Motor neuron (in vitro differentiated cells): ENCODE measurements at regions not wholly inside any gene's neighbourhood (a gene's known extent, or its start where the extent isn't known, plus 50 kb on each side); places are given as distances from the start of the nearest gene placed in this dataset.
"Not testable (repeated sequence)": the region's sequence is repeated elsewhere in the genome, so short reads cannot be mapped to it uniquely, and the experiment has no call there.

ENCODE experiments used
- ATAC-seq, 8 experiments: fragments of 200-7000 bp; cut with Tn5 transposase; replicated peaks in 6 of 8; 2 replicates each; pipeline ENCODE4 v1.8.0; 2021; ENCODE audit warnings: mild to moderate bottlenecking in 8 of 8, moderate library complexity in 8 of 8
- H3K27ac ChIP-seq, 2 donors: fragments of 250-450 bp; sonication (Bioruptor Pico); 2 replicates each; pipeline ENCODE4 v1.9.0; 2021; ENCODE audit warnings: antibody characterized with exemption in 2 of 2, mild to moderate bottlenecking in 2 of 2, moderate library complexity in 1 of 2
- H3K4me1 ChIP-seq, 2 donors: fragments of 250-450 bp; sonication (Bioruptor Pico); replicated peaks in 1 of 2; 2 replicates each; pipeline ENCODE4 v1.6.1; 2021; ENCODE audit warnings: antibody characterized with exemption in 2 of 2, mild to moderate bottlenecking in 2 of 2, moderate library complexity in 1 of 2
- H3K4me3 ChIP-seq, 5 donors: fragments of 250-450 bp; sonication (Bioruptor Pico); 2 replicates each; pipeline ENCODE4 v1.9.0; 2021; ENCODE audit warnings: antibody characterized with exemption in 5 of 5, mild to moderate bottlenecking in 5 of 5, moderate library complexity in 4 of 5
- WGBS, 10 experiments: fragments of 450-650 bp; shearing (Covaris generic); methylation state at CpG; one replicate each; pipeline ENCODE4 v1.0.0; 2022; 5-methylcytosine and 5-hydroxymethylcytosine counted together
- in situ Hi-C, 9 experiments: fragments of 400-800 bp; cut with MboI; loops; one replicate each; pipeline ENCODE4 v1.15.0; 2021; ENCODE audit warnings: low sequenced_read_pairs in 9 of 9, low pct_unique_long_range_greater_than_20kb in 2 of 9; ENCODE audit not compliant: unreplicated experiment in 9 of 9

- in situ Hi-C loops = no loop called here
- ATAC-seq = no peak
- no peak overlapping the region for H3K4me3 ChIP-seq
- H3K27ac ChIP-seq = no peak overlapping the region
- H3K4me1 ChIP-seq = no peaks in the 10 kb centered on the region
- WGBS, 10 experiments = 56 to 100% (median 92%) methylated on average over 1 to 2 of the region's 2 CpGs; no CpG with 5 or more reads in 1 of the 10 experiments
Measured at GRCh38 chr13:24563087-24563486, 50.5 kb upstream of the PARP4 start.

GRCh38 chr13:24563971-24564370, 51.4 kb upstream of the PARP4 start:
- peak; percentile 59 to 96 (median 76) for ATAC-seq
- WGBS, 10 experiments = 0 to 71% (median 60%) methylated on average over 1 of the region's 1 CpG; no CpG with 5 or more reads in 7 of the 10 experiments
- H3K27ac ChIP-seq, H3K4me3 ChIP-seq, in situ Hi-C loops, H3K4me1 ChIP-seq: not testable (repeated sequence)

- Histone ChIP-seq H3K4me3 (no peak overlapping the region), H3K27ac (no peak overlapping the region), H3K4me1 (no peaks in the 10 kb centered on the region)
- ATAC-seq = no peak
- in situ Hi-C loops = no loop called here
- WGBS, 10 experiments = 56 to 100% (median 87%) methylated on average over 1 to 4 of the region's 4 CpGs
Measured at GRCh38 chr13:24564881-24565280, 52.3 kb upstream of the PARP4 start.

GRCh38 chr13:24567593-24567992, 55.0 kb upstream of the PARP4 start:
- in situ Hi-C loops = not testable (repeated sequence)
- 21 to 100% (median 83%) methylated on average over 1 to 3 of the region's 3 CpGs; no CpG with 5 or more reads in 1 of the 10 experiments for WGBS, 10 experiments

GRCh38 chr13:24574847-24575246, 62.3 kb upstream of the PARP4 start:
- no peak overlapping the region for H3K27ac ChIP-seq
- no peaks in the 10 kb centered on the region for H3K4me1 ChIP-seq
- 0 to 78% (median 60%) methylated on average over 1 of the region's 1 CpG; no CpG with 5 or more reads in 3 of the 10 experiments for WGBS, 10 experiments
- H3K4me3 ChIP-seq = no peak overlapping the region
- in situ Hi-C loops = loop anchor here in 1 of 9 experiments (10.0 kb wide), 1 partner anchor 100 kb away; no protein-coding TSS in a partner anchor
- peak in 2 of 8 experiments; percentile 83 to 88 for ATAC-seq

More at GRCh38 chr13:24567593-24567992, 55.0 kb upstream of the PARP4 start:
- not testable (repeated sequence) for H3K4me3 ChIP-seq, H3K4me1 ChIP-seq, H3K27ac ChIP-seq
- peak in 3 of 8 experiments; percentile 30 to 61 (median 36) for ATAC-seq

- H3K4me3 ChIP-seq, H3K4me1 ChIP-seq, H3K27ac ChIP-seq, ATAC-seq, in situ Hi-C loops: not testable (repeated sequence)
- no CpG with 5 or more reads among the region's 1 CpG for WGBS, 10 experiments
Measured at GRCh38 chr13:24580315-24580714, 67.7 kb upstream of the PARP4 start.

GRCh38 chr13:24581578-24581977, 69.0 kb upstream of the PARP4 start:
- H3K4me3 ChIP-seq, H3K4me1 ChIP-seq, ATAC-seq, in situ Hi-C loops, H3K27ac ChIP-seq: not testable (repeated sequence)
- 30 to 100% (median 75%) methylated on average over 1 to 5 of the region's 5 CpGs for WGBS, 10 experiments

- ATAC-seq, H3K4me3 ChIP-seq, H3K4me1 ChIP-seq, H3K27ac ChIP-seq, in situ Hi-C loops: not testable (repeated sequence)
- WGBS, 10 experiments = 0 to 80% (median 48%) methylated on average over 1 to 5 of the region's 6 CpGs; no CpG with 5 or more reads in 4 of the 10 experiments
Measured at GRCh38 chr13:24591697-24592096, 79.1 kb upstream of the PARP4 start.

GRCh38 chr13:24597906-24598670, 82.1 kb upstream of the ATP12A start:
- H3K4me3 ChIP-seq, ATAC-seq, in situ Hi-C loops, H3K4me1 ChIP-seq, H3K27ac ChIP-seq: not testable (repeated sequence)
- WGBS, 10 experiments = 40 to 90% (median 79%) methylated on average over 1 to 3 of the region's 3 CpGs; no CpG with 5 or more reads in 6 of the 10 experiments

- H3K27ac ChIP-seq, ATAC-seq, H3K4me1 ChIP-seq, in situ Hi-C loops, H3K4me3 ChIP-seq: not testable (repeated sequence)
- WGBS, 10 experiments = 60 to 93% (median 90%) methylated on average over 1 to 3 of the region's 10 CpGs; no CpG with 5 or more reads in 7 of the 10 experiments
Measured at GRCh38 chr13:24599019-24599791, 81.0 kb upstream of the ATP12A start.

GRCh38 chr13:24605923-24606372, 74.3 kb upstream of the ATP12A start:
- H3K27ac ChIP-seq = no peak overlapping the region
- no peaks in the 10 kb centered on the region for H3K4me1 ChIP-seq
- in situ Hi-C loops = no loop called here
- 43 to 100% (median 79%) methylated on average over 1 to 5 of the region's 6 CpGs; no CpG with 5 or more reads in 2 of the 10 experiments for WGBS, 10 experiments
- H3K4me3 ChIP-seq = no peak overlapping the region
- peak in 3 of 8 experiments; percentile 56 to 93 (median 77) for ATAC-seq

- WGBS, 10 experiments = 60 to 100% (median 95%) methylated on average over 1 to 4 of the region's 6 CpGs; no CpG with 5 or more reads in 6 of the 10 experiments
- in situ Hi-C loops = no loop called here
- Histone ChIP-seq H3K27ac (no peak overlapping the region), H3K4me3 (no peak overlapping the region), H3K4me1 (no peaks in the 10 kb centered on the region)
- peak in 2 of 8 experiments; percentile 17 to 65 for ATAC-seq
Measured at GRCh38 chr13:24606486-24607170, 73.6 kb upstream of the ATP12A start.
